ENCODE measurements at regions not wholly inside any gene's neighbourhood (a gene's known extent, or its start where the extent isn't known, plus 50 kb on each side); places are given as distances from the start of the nearest gene placed in this dataset.

GRCh38 chr1:4087530-4088420, 187.7 kb upstream of the C1orf174 start:
- peaks cover 0 to 37% (median 0%) of the 10 kb centered on the region in 3 donors for H3K9me3 ChIP-seq
- no peak for TF ChIP-seq EP300 (IDR thresholded peaks at IDR 0.05)
- TF ChIP-seq, protein P1, sequence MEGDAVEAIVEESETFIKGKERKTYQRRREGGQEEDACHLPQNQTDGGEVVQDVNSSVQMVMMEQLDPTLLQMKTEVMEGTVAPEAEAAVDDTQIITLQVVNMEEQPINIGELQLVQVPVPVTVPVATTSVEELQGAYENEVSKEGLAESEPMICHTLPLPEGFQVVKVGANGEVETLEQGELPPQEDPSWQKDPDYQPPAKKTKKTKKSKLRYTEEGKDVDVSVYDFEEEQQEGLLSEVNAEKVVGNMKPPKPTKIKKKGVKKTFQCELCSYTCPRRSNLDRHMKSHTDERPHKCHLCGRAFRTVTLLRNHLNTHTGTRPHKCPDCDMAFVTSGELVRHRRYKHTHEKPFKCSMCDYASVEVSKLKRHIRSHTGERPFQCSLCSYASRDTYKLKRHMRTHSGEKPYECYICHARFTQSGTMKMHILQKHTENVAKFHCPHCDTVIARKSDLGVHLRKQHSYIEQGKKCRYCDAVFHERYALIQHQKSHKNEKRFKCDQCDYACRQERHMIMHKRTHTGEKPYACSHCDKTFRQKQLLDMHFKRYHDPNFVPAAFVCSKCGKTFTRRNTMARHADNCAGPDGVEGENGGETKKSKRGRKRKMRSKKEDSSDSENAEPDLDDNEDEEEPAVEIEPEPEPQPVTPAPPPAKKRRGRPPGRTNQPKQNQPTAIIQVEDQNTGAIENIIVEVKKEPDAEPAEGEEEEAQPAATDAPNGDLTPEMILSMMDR (IDR thresholded peaks at IDR 0.05): no peak
- H3K27ac ChIP-seq: no peak overlapping the region
- ATAC-seq: no peak
- H3K4me3 ChIP-seq: no peak overlapping the region
- peaks cover 52% of the 10 kb centered on the region for H3K27me3 ChIP-seq
- no peaks in the 10 kb centered on the region for H3K36me3 ChIP-seq
- WGBS, 2 donors (ENCODE audit: low coverage in 1 of 2): 33 to 40% methylated on average over 2 to 3 of the region's 9 CpGs
- no peaks in the 10 kb centered on the region for H3K4me1 ChIP-seq

DNA sequence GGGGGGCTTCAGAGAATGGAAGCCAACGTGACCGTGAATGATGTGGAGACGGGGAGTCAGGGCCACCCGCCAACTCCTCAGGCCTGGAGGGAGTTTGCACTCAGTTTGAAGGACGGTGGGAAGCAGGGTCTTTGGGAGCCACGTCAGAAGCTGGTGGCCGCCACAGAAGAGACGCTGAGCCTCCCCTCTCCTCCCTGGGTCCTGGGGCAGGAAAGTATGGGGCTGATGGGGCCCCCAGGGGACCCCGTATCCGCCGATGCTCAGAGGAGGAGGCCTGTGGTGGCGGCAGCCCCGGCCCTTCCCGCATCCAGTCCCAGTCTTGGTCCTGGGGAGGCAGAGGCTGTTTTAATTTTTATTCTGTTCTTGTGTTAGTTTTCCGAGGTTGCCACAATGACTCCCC, 188.6 kb upstream of the C1orf174 start:
- no peak for ATAC-seq
- 80 to 81% methylated on average over 1 to 9 of the region's 15 CpGs for WGBS, 2 donors (ENCODE audit: low coverage in 1 of 2)
- Histone ChIP-seq H3K4me3 (no peak overlapping the region), H3K27me3 (peaks cover 49% of the 10 kb centered on the region), H3K27ac (no peak overlapping the region), H3K4me1 (no peaks in the 10 kb centered on the region), H3K9me3 (peaks cover 0 to 46% (median 0%) of the 10 kb centered on the region in 3 donors), H3K36me3 (no peaks in the 10 kb centered on the region)
- TF ChIP-seq EP300 (IDR thresholded peaks at IDR 0.05) (no peak), POLR2AphosphoS5 (IDR thresholded peaks at IDR 0.05) (no peak)
- TF ChIP-seq, protein P1 (IDR thresholded peaks at IDR 0.05): no peak

DNA sequence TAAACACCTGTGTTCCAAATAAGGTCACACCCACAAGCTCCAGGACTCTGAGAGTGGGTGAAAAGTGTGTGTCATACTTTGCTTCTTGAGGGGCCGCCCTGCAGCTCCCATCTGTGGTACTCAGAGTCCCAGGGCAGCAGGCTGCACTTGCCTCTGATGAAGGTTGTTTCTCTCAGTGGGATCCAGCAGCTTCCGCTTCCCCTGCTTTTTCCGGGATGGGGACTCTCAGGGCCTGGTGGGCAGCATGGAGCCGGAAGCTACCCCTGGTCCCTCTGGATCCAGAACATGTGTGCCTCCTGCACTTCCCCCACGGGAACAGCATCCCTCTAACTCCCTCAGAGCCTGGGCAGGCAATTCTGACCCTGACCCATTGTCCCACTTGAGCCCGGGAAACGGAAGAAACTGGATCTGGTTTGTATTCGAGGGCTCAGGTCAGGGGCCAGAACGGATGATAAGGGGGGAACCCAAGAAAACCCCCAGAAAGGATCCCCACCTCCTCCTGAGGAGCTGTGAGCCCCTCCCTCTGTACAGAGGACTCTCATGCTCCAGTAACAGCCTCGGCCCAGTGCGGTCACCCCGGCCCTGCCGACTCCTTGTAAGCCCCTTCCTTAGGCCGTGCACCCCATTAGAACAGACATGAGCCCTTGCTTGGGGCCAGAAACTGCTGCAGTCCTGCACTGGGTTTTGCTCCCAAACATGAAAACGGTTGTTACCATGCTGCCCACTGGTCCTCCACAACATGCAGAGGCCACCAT, 189.5 kb upstream of the C1orf174 start:
- Histone ChIP-seq H3K27me3 (peaks cover 40% of the 10 kb centered on the region), H3K36me3 (no peaks in the 10 kb centered on the region), H3K4me3 (no peak overlapping the region), H3K27ac (no peak overlapping the region), H3K4me1 (no peaks in the 10 kb centered on the region), H3K9me3 (peaks cover 0 to 55% (median 0%) of the 10 kb centered on the region in 3 donors)
- 100% methylated on average over 1 of the region's 15 CpGs; no CpG with 5 or more reads in 1 of the 2 donors for WGBS, 2 donors (ENCODE audit: low coverage in 1 of 2)
- TF ChIP-seq, protein P1 (IDR thresholded peaks at IDR 0.05): no peak
- no peak for TF ChIP-seq EP300 (IDR thresholded peaks at IDR 0.05)
- no peak for TF ChIP-seq POLR2A (IDR thresholded peaks at IDR 0.05)
- no peak for TF ChIP-seq POLR2AphosphoS5 (IDR thresholded peaks at IDR 0.05)
- no peak for ATAC-seq

DNA sequence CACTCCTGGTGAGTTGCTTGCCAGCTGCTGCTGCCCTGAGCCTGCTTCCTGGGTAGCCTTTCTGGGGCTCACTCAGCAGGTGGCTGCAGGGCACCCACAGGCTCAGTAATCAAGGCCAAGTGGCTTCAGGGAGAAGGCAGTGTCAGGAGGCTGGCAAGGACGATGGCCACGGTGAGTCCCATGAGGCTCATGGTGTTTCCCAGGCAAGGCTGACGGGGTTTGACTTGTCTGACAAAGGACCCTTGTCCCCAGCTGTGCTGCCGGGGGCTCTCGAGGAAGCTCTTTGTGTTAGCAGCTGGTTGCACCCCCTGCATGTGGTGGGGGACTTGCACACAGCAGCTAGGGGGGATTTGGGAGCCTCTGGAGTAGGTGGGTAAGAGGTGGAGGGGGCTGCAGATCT, 190.5 kb upstream of the C1orf174 start:
- no peak for ATAC-seq
- Histone ChIP-seq H3K27me3 (peaks cover 35% of the 10 kb centered on the region), H3K27ac (no peak overlapping the region), H3K4me1 (no peaks in the 10 kb centered on the region), H3K9me3 (peaks cover 0 to 60% (median 0%) of the 10 kb centered on the region in 3 donors), H3K4me3 (no peak overlapping the region), H3K36me3 (no peaks in the 10 kb centered on the region)
- no CpG with 5 or more reads among the region's 5 CpGs for WGBS, 2 donors (ENCODE audit: low coverage in 1 of 2)
- TF ChIP-seq EP300 (IDR thresholded peaks at IDR 0.05) (no peak), POLR2A (IDR thresholded peaks at IDR 0.05) (no peak), POLR2AphosphoS5 (IDR thresholded peaks at IDR 0.05) (no peak)
- TF ChIP-seq, protein P1 (IDR thresholded peaks at IDR 0.05): no peak
